ENCODE measurements at regions not wholly inside any gene's neighbourhood (a gene's known extent, or its start where the extent isn't known, plus 50 kb on each side); places are given as distances from the start of the nearest gene placed in this dataset.

DNA sequence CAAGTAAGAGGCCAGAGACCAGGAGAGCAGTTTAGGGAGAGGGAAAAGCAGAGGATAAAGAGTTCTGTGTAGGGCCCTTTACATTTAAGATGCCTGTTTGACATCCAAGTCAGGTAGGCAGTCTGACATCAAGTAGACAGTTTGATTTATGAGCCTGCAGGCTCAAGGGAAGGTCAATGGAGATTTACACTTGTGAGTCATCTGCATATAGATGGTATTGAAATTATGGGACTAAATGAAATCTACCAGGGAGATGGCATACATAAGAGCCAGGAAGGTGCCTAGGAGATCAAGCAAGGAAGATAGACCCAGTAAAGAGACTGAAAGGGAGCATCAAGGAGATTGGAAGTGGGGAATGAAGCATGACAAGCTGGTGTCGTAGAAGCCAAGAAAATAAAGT lies 212.4 kb upstream of the PKDCC start:
- DNase-seq (ENCODE audit: low spot score), result no peak

DNA sequence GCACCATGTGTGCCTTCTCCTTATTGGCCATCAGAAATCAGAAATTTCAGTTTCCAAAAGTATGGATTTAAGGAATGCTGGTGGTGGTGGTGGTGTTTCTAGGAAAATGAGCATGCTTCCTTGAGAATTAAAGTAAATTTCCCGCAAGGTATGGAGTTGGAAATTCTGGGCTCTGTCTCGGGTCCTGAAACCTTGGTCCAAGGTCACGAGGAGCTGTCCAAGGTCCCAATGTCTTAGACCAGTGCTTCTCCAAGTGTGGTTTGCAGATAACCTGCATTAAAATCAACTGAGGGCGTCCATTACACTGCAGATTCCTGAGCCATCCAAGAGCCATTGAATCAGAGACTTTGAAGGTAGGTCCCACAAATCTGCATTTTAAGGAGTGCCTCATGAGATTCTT lies 210.9 kb upstream of the PKDCC start:
- no peak for DNase-seq (ENCODE audit: low spot score)

DNA sequence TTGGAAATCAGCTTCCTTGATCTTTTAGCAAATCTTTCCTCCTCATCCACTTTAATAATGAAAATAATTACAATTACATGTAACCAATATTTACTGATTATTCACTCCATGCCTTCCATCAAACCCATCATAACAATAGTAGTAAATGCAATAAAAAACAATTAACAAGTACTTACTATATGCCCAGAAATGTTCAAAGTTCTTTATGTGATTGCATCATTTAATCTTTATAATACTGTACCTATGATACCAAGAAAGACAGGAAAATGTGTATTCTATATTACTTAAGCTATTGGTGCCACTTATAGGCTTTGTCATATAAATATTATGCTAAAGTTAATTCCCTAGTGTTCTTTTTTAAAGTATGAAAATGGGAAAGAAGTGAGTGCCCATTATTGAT lies 210.2 kb upstream of the PKDCC start:
- no peak for DNase-seq (ENCODE audit: low spot score)

DNA sequence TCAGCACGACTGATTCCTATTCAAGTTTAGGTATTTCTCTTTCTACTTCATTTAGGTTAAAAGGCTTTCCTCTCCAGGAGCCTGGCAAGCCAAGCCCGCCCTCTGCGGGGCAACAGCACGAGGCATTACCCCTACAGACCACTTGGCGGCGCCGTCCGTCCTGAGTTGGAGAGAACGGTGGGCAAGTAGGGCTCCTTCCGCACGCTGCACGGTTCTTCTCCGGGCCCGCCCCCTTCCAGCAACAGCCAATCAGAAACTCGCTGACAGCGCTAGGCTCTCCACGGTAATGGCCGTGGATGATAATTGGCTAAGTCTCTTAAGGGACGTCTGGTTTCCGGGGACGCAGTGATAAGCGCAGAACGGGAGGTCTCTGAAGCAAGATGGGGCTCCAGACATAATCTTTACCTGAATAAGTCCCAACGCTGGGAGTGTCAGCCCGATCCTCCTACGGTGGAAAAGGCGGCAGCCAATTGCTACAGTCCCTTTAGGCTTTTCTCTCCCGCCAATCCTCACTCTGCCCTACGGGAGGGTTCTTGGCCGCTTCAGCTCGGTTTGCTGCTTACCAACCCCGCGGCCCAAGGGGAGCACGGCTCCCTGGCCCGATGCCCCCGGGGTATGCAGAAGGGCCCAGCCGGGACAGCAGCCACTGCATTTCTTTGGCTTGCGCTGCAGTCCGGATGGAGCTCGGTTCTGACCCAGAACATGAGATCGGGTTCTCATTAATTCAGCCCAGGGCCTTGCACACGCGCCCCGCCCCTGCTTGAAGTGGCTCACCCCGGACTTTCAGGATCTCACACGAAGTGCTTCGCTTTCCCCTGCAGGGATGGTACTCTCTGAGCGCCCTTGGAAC lies 206.9 kb upstream of the PKDCC start:
- peak; percentile 96 for DNase-seq (ENCODE audit: low spot score)

- DNase-seq (ENCODE audit: low spot score), result no peak
These were observed 200.9 kb upstream of the PKDCC start for GRCh38 chr2:41846962-41847361.

DNA sequence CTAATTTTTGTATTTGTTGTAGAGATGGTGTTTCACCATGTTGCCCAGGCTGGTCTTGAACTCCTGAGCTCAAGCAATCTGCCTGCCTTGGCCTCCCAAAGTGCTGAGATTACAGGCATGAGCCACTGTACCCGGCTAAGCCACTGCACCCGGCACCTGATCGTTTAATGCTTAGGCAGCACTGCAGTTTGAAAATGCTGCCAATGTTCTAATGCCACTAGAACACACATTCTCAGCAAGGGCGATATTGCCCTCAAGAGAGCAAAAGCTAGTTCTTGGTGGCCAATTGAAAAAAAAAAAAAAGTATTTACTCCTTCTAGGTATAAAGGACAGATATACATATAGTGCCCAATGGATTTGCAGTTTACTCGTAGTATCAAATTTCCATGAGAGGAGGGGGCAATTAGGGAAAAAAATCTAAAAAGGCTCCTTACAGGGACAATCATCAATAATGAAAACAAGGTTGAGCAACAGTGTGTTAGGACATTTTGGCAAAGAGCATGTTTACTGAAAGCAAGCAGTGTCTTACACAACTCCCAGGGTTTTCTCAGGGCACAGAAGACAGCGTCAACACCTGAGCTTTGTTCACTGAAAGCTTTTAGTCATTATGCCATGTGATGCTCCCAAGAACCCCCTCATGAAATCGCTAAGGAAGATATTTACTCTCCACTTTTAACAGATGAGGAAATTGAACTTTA lies 199.9 kb upstream of the PKDCC start:
- no peak for DNase-seq (ENCODE audit: low spot score)

DNA sequence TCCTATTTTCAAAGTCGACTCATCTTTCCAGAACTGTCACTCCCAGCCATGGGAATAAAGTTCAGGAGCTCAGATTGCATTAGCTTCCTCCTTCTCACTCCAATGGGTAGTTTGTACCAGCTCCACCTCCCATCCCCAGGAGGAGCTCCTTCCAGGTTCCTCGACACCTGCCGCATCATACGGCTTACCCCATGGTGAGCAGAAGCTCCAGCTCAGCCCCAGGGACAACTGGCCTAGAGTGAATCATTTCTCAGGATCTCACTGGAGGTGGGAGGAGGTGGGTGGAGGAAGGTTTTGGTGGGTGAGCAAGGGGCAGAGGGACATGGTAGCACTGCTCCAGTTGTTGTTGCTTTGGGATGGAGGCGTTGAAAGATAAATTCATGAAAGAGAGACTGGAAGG lies 196.3 kb upstream of the PKDCC start:
- DNase-seq (ENCODE audit: low spot score), result no peak

DNA sequence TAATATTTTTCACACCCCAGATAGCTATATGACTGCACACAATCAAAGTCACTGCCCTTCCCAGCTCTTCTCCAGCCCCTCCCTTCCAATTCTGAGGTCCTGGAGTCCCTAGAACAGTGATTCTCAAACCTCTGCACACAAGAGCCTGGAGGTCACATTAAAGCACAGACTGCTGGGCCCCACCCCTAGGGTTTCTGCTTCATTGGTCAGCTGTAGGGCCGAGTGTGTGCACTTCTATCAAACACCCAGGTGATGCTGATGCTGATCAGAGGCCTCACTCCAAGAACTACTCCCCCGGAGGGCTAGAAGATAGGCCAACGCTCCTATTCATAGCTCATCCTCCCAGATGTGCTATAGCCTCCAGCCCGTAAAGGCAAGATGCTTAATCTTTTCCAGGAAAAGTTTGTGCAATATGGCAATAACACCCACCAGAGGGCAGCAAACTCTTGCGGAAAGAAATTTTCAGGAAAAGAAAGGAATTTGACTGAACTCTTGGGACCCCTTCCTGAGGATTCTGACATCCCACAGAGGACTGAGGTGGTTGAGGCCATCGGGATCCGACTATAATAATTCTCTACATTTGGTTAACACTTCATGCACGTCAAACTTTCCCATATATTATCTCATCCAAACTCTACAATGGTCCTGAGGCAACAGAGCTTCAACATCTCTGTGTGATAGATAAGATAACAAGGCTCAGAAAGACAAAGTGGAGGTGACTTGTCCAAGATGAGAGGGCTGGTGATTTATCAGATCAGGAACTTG lies 194.2 kb upstream of the PKDCC start:
- no peak for DNase-seq (ENCODE audit: low spot score)

- DNase-seq (ENCODE audit: low spot score), result no peak
These were observed 193.6 kb upstream of the PKDCC start for GRCh38 chr2:41854227-41854626.

GRCh38 chr2:41856946-41857345 lies 190.9 kb upstream of the PKDCC start:
- no peak for DNase-seq (ENCODE audit: low spot score)

DNA sequence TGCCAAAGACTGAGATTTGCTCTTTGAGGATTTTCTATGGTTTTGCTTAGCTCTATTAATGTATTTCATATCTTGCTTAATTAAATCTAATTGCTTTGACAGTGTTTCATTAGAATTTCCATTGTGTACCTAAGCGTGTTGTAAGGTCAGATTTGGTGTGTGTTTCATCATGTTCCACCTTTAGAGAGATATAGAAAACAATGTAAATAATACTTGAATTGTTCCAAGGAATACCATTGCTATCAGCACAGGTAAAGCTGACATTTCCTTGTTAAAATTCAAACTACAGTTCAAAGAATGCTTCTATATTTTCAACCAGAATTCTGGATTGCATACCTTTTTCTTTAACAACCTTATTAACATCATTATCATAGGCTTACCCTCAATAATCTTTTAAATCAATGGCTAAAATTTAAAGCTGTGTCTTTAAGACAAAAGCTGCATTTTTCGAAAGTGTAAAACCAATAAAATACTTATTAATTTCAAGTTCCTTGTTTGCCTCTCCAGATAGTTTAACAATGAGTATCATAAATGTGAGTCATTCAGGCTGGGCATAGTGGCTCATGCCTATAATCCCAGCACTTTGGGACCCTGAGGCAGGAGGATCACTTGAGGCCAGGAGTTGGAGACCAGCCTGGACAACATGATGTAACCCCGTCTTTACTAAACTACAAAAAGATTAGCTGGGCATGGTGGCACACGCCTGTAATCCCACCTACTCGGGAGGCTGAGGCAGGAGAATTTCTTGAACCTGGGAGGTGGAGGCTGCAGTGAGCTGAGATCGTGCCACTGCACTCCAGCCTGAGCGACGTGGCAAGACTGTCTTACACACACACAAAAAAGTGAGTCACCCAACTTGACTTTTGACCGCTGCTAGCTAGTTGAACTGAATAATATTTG lies 188.0 kb upstream of the PKDCC start:
- DNase-seq (ENCODE audit: low spot score), result no peak

GRCh38 chr2:41863062-41863461 lies 184.8 kb upstream of the PKDCC start:
- no peak for DNase-seq (ENCODE audit: low spot score)

GRCh38 chr2:41865263-41865662 lies 182.6 kb upstream of the PKDCC start:
- DNase-seq (ENCODE audit: low spot score), result no peak

DNA sequence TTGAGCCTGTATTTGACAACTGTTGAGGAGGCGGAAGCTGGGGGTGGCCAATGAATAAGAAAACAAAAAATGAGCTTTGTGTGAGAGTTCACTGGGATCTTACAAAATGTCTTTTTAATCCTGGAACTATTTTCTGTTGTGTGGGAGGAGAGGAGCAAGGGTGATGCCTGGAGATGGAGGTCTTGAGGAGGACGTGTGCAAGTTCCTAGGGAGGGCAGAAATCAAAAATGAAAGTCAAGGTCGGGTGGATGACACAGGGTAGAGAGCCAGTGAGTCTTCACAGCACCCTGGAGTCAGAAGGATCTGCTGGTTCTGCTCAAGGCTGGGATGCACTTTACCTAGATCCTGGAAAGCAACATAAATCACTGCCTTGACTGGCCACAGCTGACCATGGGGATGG lies 180.3 kb upstream of the PKDCC start:
- DNase-seq (ENCODE audit: low spot score), result no peak

DNA sequence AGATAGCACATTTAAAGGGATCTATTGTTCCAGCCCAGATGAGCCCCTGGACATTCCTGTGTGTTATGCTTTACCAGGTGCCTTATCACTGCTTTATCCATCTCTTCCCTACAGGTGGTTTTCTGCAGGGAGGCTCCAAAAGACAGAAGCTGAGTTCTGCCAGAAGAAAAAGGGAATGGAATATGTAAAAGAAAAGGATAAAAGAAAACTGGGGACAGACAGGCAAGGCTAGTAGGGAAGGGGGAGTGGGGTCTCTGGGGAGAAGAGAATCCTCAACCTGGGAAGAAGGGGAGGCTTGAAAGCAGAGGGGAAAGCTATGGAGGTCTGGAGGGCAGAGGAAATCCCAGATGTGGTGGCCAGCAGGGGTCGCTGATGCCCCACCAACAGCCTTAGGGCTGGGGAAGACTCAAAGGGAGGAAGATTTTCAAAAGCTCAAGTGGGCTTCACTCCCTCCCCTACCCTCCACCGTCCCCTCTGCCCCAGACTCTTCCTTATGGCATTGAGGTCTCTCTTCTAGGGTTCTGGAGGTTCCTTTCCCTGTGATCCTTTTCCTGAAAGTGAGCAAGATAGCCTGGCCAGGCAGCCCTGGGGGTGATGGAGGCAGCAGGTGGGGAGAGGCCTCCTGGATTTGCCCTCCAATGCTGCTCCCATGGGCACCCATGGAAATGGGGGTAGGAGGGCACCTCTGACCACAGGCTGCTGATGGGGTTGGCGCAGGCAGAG lies 178.1 kb upstream of the PKDCC start:
- no peak for DNase-seq (ENCODE audit: low spot score)

DNA sequence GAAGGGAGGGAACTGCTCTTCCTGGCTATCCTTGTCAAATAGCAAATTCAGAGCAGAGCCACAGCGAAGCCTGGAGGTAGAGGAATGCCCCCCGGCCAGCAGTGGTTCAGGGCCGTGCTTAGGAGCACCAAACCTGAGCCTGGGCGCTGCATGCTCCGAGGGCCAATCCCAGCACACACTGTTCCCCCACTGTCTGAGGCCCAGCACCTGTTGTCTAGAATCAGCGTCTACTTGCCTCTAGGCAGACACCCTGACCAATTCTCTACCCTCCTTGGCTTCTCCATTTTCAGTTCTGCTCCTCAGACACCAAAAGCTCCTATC lies 177.6 kb upstream of the PKDCC start:
- no peak for DNase-seq (ENCODE audit: low spot score)

DNA sequence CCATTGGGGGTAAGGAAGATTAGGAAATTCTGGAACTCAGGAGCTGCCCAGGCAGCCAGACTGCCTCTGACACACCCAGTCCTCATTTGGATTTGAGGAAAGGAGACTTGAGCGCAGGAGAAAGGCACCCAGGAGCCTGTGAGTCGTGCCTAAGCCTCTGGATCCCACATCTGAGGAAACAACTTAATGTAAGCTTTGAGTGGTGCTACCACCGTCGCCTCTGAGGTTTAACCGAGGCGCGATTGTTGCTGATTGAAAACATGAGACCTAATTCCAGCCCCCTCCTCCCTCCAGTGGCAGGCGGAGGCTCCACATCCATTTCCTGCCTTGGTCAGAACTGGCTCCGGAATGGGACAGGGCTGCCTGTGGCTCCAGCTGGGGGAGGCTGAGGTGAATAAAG lies 176.7 kb upstream of the PKDCC start:
- no peak for DNase-seq (ENCODE audit: low spot score)

DNA sequence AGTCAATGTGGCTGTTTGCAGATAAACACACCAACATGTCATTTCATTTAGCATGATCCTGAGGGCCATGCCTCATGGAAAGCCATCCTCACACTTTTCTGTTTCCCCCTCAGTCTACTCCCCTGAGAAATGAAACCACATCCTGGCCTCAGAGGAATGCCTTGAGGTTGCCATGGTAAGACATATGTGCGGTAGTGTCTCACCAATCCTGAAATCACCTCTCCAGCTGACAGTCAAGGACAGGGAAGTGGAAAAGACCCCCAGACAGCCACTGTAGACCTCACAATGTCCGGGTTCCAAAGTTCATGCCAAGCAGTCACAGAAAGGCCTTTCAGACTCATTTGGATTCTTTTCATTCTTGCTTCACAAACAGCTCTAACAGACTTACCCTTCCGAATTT lies 175.2 kb upstream of the PKDCC start:
- DNase-seq (ENCODE audit: low spot score), result no peak

GRCh38 chr2:41873102-41874031 lies 174.5 kb upstream of the PKDCC start:
- DNase-seq (ENCODE audit: low spot score), result no peak

All from mesenteric fat pad (tissue), 1 donor.